DMS53 treated with DMSO at 0.1 percent for 48 hours (cell line): ENCODE measurements at regions not wholly inside any gene's neighbourhood (a gene's known extent, or its start where the extent isn't known, plus 50 kb on each side); places are given as distances from the start of the nearest gene placed in this dataset.
"Not testable (repeated sequence)": the region's sequence is repeated elsewhere in the genome, so short reads cannot be mapped to it uniquely, and the experiment has no call there.

Source experiments
- DNase-seq: peaks from one replicate; lab custom pipeline; 2025; ENCODE audit not compliant: unreplicated experiment; lab: John Stamatoyannopoulos, UW

GRCh38 chr4:72786401-72786990 lies 217.5 kb upstream of the ADAMTS3 start:
- no peak for DNase-seq

GRCh38 chr4:72779241-72779640 lies 210.2 kb upstream of the ADAMTS3 start:
- no peak for DNase-seq

- no peak for DNase-seq
Measured at GRCh38 chr4:72777436-72777835, 208.4 kb upstream of the ADAMTS3 start.

- no peak for DNase-seq
Measured at GRCh38 chr4:72770708-72771107, 201.7 kb upstream of the ADAMTS3 start.

- no peak for DNase-seq
Measured at GRCh38 chr4:72768364-72768763, 199.3 kb upstream of the ADAMTS3 start.

- no peak for DNase-seq
Measured at GRCh38 chr4:72767618-72768302, 198.7 kb upstream of the ADAMTS3 start.

GRCh38 chr4:72765788-72766187 lies 196.8 kb upstream of the ADAMTS3 start:
- not testable (repeated sequence) for DNase-seq

- DNase-seq, result no peak
Measured at GRCh38 chr4:72761368-72762038, 192.5 kb upstream of the ADAMTS3 start.

- DNase-seq, result not testable (repeated sequence)
Measured at GRCh38 chr4:72753414-72753813, 184.4 kb upstream of the ADAMTS3 start.

GRCh38 chr4:72744103-72744725 lies 175.2 kb upstream of the ADAMTS3 start:
- DNase-seq, result no peak

GRCh38 chr4:72743078-72743477 lies 174.1 kb upstream of the ADAMTS3 start:
- DNase-seq, result no peak

GRCh38 chr4:72715299-72715698 lies 146.3 kb upstream of the ADAMTS3 start:
- no peak for DNase-seq

GRCh38 chr4:72714482-72715279 lies 145.7 kb upstream of the ADAMTS3 start:
- DNase-seq, result no peak

- DNase-seq, result no peak
Measured at GRCh38 chr4:72712997-72713396, 144.0 kb upstream of the ADAMTS3 start.

GRCh38 chr4:72709475-72709874 lies 140.5 kb upstream of the ADAMTS3 start:
- no peak for DNase-seq

- DNase-seq, result no peak
Measured at GRCh38 chr4:72706684-72707083, 137.7 kb upstream of the ADAMTS3 start.

GRCh38 chr4:72704925-72705640 lies 136.1 kb upstream of the ADAMTS3 start:
- DNase-seq, result not testable (repeated sequence)

- no peak for DNase-seq
Measured at GRCh38 chr4:72702948-72703347, 133.9 kb upstream of the ADAMTS3 start.

GRCh38 chr4:72701987-72702819 lies 133.2 kb upstream of the ADAMTS3 start:
- peak; percentile 45 for DNase-seq

- DNase-seq, result no peak
Measured at GRCh38 chr4:72690771-72691170, 121.8 kb upstream of the ADAMTS3 start.
